Ishikawa (cell line): ENCODE measurements at regions not wholly inside any gene's neighbourhood (a gene's known extent, or its start where the extent isn't known, plus 50 kb on each side); places are given as distances from the start of the nearest gene placed in this dataset.

Source experiments
- CEBPB ChIP-seq: IDR thresholded peaks from 2 replicates; pipeline ENCODE4 v1.6.1; 2012
- CREB1 ChIP-seq: IDR thresholded peaks from 2 replicates; pipeline ENCODE4 v1.6.1; 2012; ENCODE audit warnings: low read depth
- EGR1 ChIP-seq: IDR thresholded peaks from 2 replicates; pipeline ENCODE4 v1.6.1; 2012
- EP300 ChIP-seq: IDR thresholded peaks from 2 replicates; pipeline ENCODE4 v1.6.1; 2012; ENCODE audit warnings: borderline replicate concordance
- FOXM1 ChIP-seq: IDR thresholded peaks from 2 replicates; pipeline ENCODE4 v1.6.1; 2012; ENCODE audit warnings: low read depth, borderline replicate concordance
- MAX ChIP-seq: IDR thresholded peaks from 2 replicates; pipeline ENCODE4 v1.6.1; 2012
- NFIC ChIP-seq: IDR thresholded peaks from 2 replicates; pipeline ENCODE4 v1.6.1; 2012
- RAD21 ChIP-seq: IDR thresholded peaks from 2 replicates; pipeline ENCODE4 v1.6.1; 2012; ENCODE audit warnings: low read depth
- TAF1 ChIP-seq: IDR thresholded peaks from 2 replicates; pipeline ENCODE4 v1.6.1; 2012; ENCODE audit warnings: low read depth, mild to moderate bottlenecking
- TCF12 ChIP-seq: IDR thresholded peaks from 2 replicates; pipeline ENCODE4 v1.6.1; 2012; ENCODE audit warnings: low read depth
- TEAD4 ChIP-seq: IDR thresholded peaks from 2 replicates; pipeline ENCODE4 v1.6.1; 2012
- USF1 ChIP-seq: IDR thresholded peaks from 2 replicates; pipeline ENCODE4 v1.6.1; 2012
- YY1 ChIP-seq: IDR thresholded peaks from 2 replicates; pipeline ENCODE4 v1.6.1; 2012; ENCODE audit warnings: low read depth
- ZBTB7A ChIP-seq: IDR thresholded peaks from 2 replicates; pipeline ENCODE4 v1.6.1; 2012; ENCODE audit warnings: low read depth
- TF ChIP-seq, protein P1 (sequence below): IDR thresholded peaks from 2 replicates; pipeline ENCODE4 v1.6.1; 2012; ENCODE audit warnings: low read depth, mild to moderate bottlenecking

GRCh38 chr3:166190360-166190759, 353.1 kb upstream of the BCHE start:
- no peak for TF ChIP-seq MAX
- TF ChIP-seq FOXM1: no peak
- TF ChIP-seq, protein P1, sequence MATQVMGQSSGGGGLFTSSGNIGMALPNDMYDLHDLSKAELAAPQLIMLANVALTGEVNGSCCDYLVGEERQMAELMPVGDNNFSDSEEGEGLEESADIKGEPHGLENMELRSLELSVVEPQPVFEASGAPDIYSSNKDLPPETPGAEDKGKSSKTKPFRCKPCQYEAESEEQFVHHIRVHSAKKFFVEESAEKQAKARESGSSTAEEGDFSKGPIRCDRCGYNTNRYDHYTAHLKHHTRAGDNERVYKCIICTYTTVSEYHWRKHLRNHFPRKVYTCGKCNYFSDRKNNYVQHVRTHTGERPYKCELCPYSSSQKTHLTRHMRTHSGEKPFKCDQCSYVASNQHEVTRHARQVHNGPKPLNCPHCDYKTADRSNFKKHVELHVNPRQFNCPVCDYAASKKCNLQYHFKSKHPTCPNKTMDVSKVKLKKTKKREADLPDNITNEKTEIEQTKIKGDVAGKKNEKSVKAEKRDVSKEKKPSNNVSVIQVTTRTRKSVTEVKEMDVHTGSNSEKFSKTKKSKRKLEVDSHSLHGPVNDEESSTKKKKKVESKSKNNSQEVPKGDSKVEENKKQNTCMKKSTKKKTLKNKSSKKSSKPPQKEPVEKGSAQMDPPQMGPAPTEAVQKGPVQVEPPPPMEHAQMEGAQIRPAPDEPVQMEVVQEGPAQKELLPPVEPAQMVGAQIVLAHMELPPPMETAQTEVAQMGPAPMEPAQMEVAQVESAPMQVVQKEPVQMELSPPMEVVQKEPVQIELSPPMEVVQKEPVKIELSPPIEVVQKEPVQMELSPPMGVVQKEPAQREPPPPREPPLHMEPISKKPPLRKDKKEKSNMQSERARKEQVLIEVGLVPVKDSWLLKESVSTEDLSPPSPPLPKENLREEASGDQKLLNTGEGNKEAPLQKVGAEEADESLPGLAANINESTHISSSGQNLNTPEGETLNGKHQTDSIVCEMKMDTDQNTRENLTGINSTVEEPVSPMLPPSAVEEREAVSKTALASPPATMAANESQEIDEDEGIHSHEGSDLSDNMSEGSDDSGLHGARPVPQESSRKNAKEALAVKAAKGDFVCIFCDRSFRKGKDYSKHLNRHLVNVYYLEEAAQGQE: no peak
- TF ChIP-seq RAD21: no peak
- TF ChIP-seq TEAD4: no peak
- TF ChIP-seq EP300: no peak
- no peak for TF ChIP-seq EGR1
- no peak for TF ChIP-seq USF1

- TF ChIP-seq, protein P1: no peak
- TF ChIP-seq EP300 (no peak), CREB1 (no peak), RAD21 (no peak), CEBPB (no peak), EGR1 (no peak), TAF1 (no peak), ZBTB7A (no peak), YY1 (no peak)
These were observed 350.0 kb upstream of the BCHE start for GRCh38 chr3:166187237-166187636.

- TF ChIP-seq NFIC (no peak), TAF1 (no peak), CEBPB (no peak), ZBTB7A (no peak), TCF12 (no peak), YY1 (no peak), EP300 (no peak), RAD21 (no peak)
- TF ChIP-seq, protein P1: no peak
These were observed 348.8 kb upstream of the BCHE start for GRCh38 chr3:166186003-166186402.

DNA sequence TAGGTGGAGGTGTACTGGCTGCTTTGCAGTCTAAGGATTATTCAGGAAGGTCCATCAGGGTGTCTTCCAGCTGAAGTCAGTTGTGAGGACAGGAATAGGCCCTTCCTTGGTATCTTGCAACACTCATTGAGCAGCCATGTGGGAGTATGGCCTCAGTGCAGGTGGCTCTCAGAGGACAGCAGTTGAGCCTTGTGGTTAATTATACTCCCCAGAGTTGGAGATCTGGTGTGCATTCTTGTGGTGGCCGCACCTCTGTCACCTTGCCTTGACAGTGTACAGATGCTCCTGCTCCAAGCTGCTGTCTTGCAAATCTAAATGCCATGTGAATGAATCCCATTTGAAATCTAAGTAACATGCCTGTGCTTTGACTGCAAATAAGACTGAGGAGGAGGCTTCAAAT, 339.9 kb upstream of the BCHE start:
- TF ChIP-seq YY1 (no peak), FOXM1 (no peak), CREB1 (no peak), RAD21 (no peak), TAF1 (no peak), TEAD4 (no peak), USF1 (no peak), CEBPB (no peak), TCF12 (no peak), NFIC (no peak), EGR1 (no peak), EP300 (no peak), ZBTB7A (no peak)

GRCh38 chr3:166171695-166172094, 334.5 kb upstream of the BCHE start:
- no peak for TF ChIP-seq TCF12
- no peak for TF ChIP-seq CREB1
- no peak for TF ChIP-seq RAD21
- no peak for TF ChIP-seq TEAD4
- no peak for TF ChIP-seq NFIC
- TF ChIP-seq FOXM1: no peak
- TF ChIP-seq TAF1: no peak
- TF ChIP-seq, protein P1: no peak
- TF ChIP-seq EGR1: no peak
- TF ChIP-seq USF1: no peak
- no peak for TF ChIP-seq ZBTB7A
- no peak for TF ChIP-seq CEBPB
